Spleen (tissue), 11 donors: ENCODE measurements at regions not wholly inside any gene's neighbourhood (a gene's known extent, or its start where the extent isn't known, plus 50 kb on each side); places are given as distances from the start of the nearest gene placed in this dataset.

Experiments
- DNase-seq: peaks from one replicate; pipeline ENCODE4 v3.0.0-alpha.2; 2020
- H3K27ac ChIP-seq, 8 donors: fragments of 200-600 bp; sonication (generic) in 7 of 8; 1 replicate in 4 of 8; 2 replicates in 4 of 8; pipeline versions ENCODE4 v1.5.0 to v1.8.0; 2016 to 2021; ENCODE audit warnings: inconsistent platforms in 4 of 8, mild to moderate bottlenecking in 4 of 8, moderate library complexity in 1 of 8
- H3K27me3 ChIP-seq, 7 donors: fragments of 200-600 bp; sonication (generic) in 6 of 7; replicated peaks in 1 of 7; 1 replicate in 4 of 7; 2 replicates in 3 of 7; pipeline versions ENCODE4 v1.5.0 to v1.8.0; 2016 to 2021; ENCODE audit warnings: inconsistent platforms in 3 of 7, mild to moderate bottlenecking in 1 of 7
- H3K36me3 ChIP-seq, 6 donors: fragments of 200-600 bp; sonication (generic) in 5 of 6; 1 replicate in 4 of 6; 2 replicates in 2 of 6; pipeline versions ENCODE4 v1.5.0 to v1.8.0; 2016 to 2021; ENCODE audit warnings: inconsistent platforms in 2 of 6
- H3K4me1 ChIP-seq, 6 donors: fragments of 200-600 bp; sonication (generic) in 5 of 6; 1 replicate in 3 of 6; 2 replicates in 3 of 6; pipeline versions ENCODE4 v1.5.0 to v1.8.0; 2016 to 2021; ENCODE audit warnings: inconsistent platforms in 3 of 6
- H3K4me3 ChIP-seq, 8 donors: fragments of 200-600 bp; sonication (generic) in 7 of 8; 1 replicate in 4 of 8; 2 replicates in 4 of 8; pipeline versions ENCODE4 v1.5.0 to v1.8.0; 2016 to 2021; ENCODE audit warnings: inconsistent platforms in 4 of 8, mild to moderate bottlenecking in 4 of 8, moderate library complexity in 2 of 8
- H3K9me3 ChIP-seq, 8 donors: fragments of 200-600 bp; sonication (generic) in 7 of 8; 1 replicate in 4 of 8; 2 replicates in 4 of 8; pipeline versions ENCODE4 v1.5.0 to v1.8.0; 2016 to 2021; ENCODE audit warnings: inconsistent platforms in 4 of 8
- CTCF ChIP-seq, 11 experiments: fragments of 200-600 bp in 7 of 11; fragments of 450-650 bp in 4 of 11; sonication (generic) in 4 of 11; IDR thresholded peaks in 8 of 11; conservative IDR thresholded peaks in 3 of 11; 1 replicate in 7 of 11; 2 replicates in 4 of 11; pipeline versions ENCODE4 v1.4.0 to v1.8.0; 2016 to 2021; ENCODE audit warnings: antibody characterized with exemption in 11 of 11, inconsistent platforms in 4 of 11, mild to moderate bottlenecking in 1 of 11
- POLR2A ChIP-seq, 3 donors: fragments of 450-650 bp; IDR thresholded peaks; one replicate each; pipeline ENCODE4 v1.5.1; 2017; ENCODE audit warnings: antibody characterized with exemption in 3 of 3, mild to moderate bottlenecking in 1 of 3
- POLR2AphosphoS5 ChIP-seq, 3 donors: sonication (generic); formaldehyde crosslinking; IDR thresholded peaks; one replicate each; pipeline ENCODE4 v1.5.1; 2017; ENCODE audit warnings: antibody characterized with exemption in 3 of 3
- whole genome bisulfite sequencing, 5 donors: extraction: QIAGEN DNeasy Blood & Tissue Kit in 3 of 5; methylation state at CpG; one replicate each; pipeline versions ENCODE4 v1.1.5 to v1.1.7; 2013 to 2018; 5-methylcytosine and 5-hydroxymethylcytosine counted together
- intact Hi-C: fragments of 100-400 bp; cut with DNase I; formaldehyde crosslinking; loops from one replicate; pipeline ENCODE4 v1.15.0; 2023; ENCODE audit warnings: low total_unique reads
- donor health status: healthy with polysubstance abuse.
- donor health status: DM: no; HTN: no; CAD: no; lungs with moderate emphysema.
- donor health status: DM: no; HTN: no; CAD: no.
- donor health status: Bipolar disorder and iron deficiency.
- donor health status: healthy.
- donor health status: DM: no; HTN: no; CAD: no.
- donor health status: DM: yes; HTN: yes; CAD: no.

GRCh38 chr6:112401083-112401482 is 54.0 kb downstream of the RFPL4B start:
- H3K27ac ChIP-seq, result no peak overlapping the region
- no peak for DNase-seq
- TF ChIP-seq POLR2A (IDR thresholded peaks at IDR 0.05), result no peak
- TF ChIP-seq POLR2AphosphoS5 (IDR thresholded peaks at IDR 0.05), result no peak
- TF ChIP-seq CTCF (IDR thresholded peaks at IDR 0.05 in 8 of 11, conservative IDR thresholded peaks at IDR 0.05 in 3 of 11), result no peak
- peaks cover 0 to 23% (median 14%) of the 10 kb centered on the region in 8 donors for H3K9me3 ChIP-seq
- no peak overlapping the region for H3K4me3 ChIP-seq
- H3K36me3 ChIP-seq, result no peaks in the 10 kb centered on the region
- intact Hi-C loops, result no loop called here
- WGBS, 5 donors, result 91 to 98% (median 93%) methylated on average over 1 of the region's 1 CpG
- no peaks in the 10 kb centered on the region for H3K4me1 ChIP-seq
- H3K27me3 ChIP-seq, result no peaks in the 10 kb centered on the region

- peaks cover 0 to 5% (median 0%) of the 10 kb centered on the region in 7 donors for H3K27me3 ChIP-seq
- intact Hi-C loops, result no loop called here
- DNase-seq, result no peak
- no peak overlapping the region for H3K27ac ChIP-seq
- TF ChIP-seq POLR2A (IDR thresholded peaks at IDR 0.05) (no peak), POLR2AphosphoS5 (IDR thresholded peaks at IDR 0.05) (no peak), CTCF (IDR thresholded peaks at IDR 0.05 in 8 of 11, conservative IDR thresholded peaks at IDR 0.05 in 3 of 11) (no peak)
- no peaks in the 10 kb centered on the region for H3K4me1 ChIP-seq
- 81 to 93% (median 89%) methylated on average over 9 of the region's 9 CpGs for WGBS, 5 donors
- no peaks in the 10 kb centered on the region for H3K9me3 ChIP-seq
- no peak overlapping the region for H3K4me3 ChIP-seq
- no peaks in the 10 kb centered on the region for H3K36me3 ChIP-seq
Observed at GRCh38 chr6:112407101-112407590, 60.0 kb downstream of the RFPL4B start.

GRCh38 chr6:112408522-112408921 is 61.4 kb downstream of the RFPL4B start:
- Histone ChIP-seq H3K4me3 (no peak overlapping the region), H3K4me1 (no peaks in the 10 kb centered on the region), H3K9me3 (no peaks in the 10 kb centered on the region), H3K36me3 (no peaks in the 10 kb centered on the region), H3K27ac (no peak overlapping the region), H3K27me3 (peaks cover 0 to 5% (median 0%) of the 10 kb centered on the region in 7 donors)
- WGBS, 5 donors, result 92 to 96% (median 94%) methylated on average over 10 of the region's 10 CpGs
- intact Hi-C loops, result no loop called here
- TF ChIP-seq CTCF (IDR thresholded peaks at IDR 0.05 in 8 of 11, conservative IDR thresholded peaks at IDR 0.05 in 3 of 11), result no peak
- no peak for TF ChIP-seq POLR2A (IDR thresholded peaks at IDR 0.05)
- no peak for TF ChIP-seq POLR2AphosphoS5 (IDR thresholded peaks at IDR 0.05)
- no peak for DNase-seq

- H3K4me3 ChIP-seq, result no peak overlapping the region
- 60 to 77% (median 69%) methylated on average over 2 of the region's 2 CpGs for WGBS, 5 donors
- DNase-seq, result no peak
- intact Hi-C loops, result no loop called here
- no peaks in the 10 kb centered on the region for H3K4me1 ChIP-seq
- H3K36me3 ChIP-seq, result no peaks in the 10 kb centered on the region
- H3K27me3 ChIP-seq, result peaks cover 0 to 8% (median 0%) of the 10 kb centered on the region in 7 donors
- no peaks in the 10 kb centered on the region for H3K9me3 ChIP-seq
- TF ChIP-seq POLR2AphosphoS5 (IDR thresholded peaks at IDR 0.05), result no peak
- TF ChIP-seq POLR2A (IDR thresholded peaks at IDR 0.05), result no peak
- H3K27ac ChIP-seq, result no peak overlapping the region
Observed at GRCh38 chr6:112409311-112409710, 62.2 kb downstream of the RFPL4B start.

- Histone ChIP-seq H3K9me3 (peaks cover 0 to 19% (median 0%) of the 10 kb centered on the region in 8 donors), H3K4me3 (no peak overlapping the region), H3K27me3 (peaks cover 0 to 9% (median 0%) of the 10 kb centered on the region in 7 donors), H3K27ac (no peak overlapping the region), H3K36me3 (no peaks in the 10 kb centered on the region), H3K4me1 (no peaks in the 10 kb centered on the region)
- TF ChIP-seq CTCF (IDR thresholded peaks at IDR 0.05 in 8 of 11, conservative IDR thresholded peaks at IDR 0.05 in 3 of 11) (no peak), POLR2AphosphoS5 (IDR thresholded peaks at IDR 0.05) (no peak), POLR2A (IDR thresholded peaks at IDR 0.05) (no peak)
- intact Hi-C loops, result no loop called here
- WGBS, 5 donors, result 60 to 81% (median 74%) methylated on average over 1 of the region's 1 CpG
- DNase-seq, result no peak
Observed at GRCh38 chr6:112413780-112414179, 66.7 kb downstream of the RFPL4B start.
